ENCODE measurements at regions not wholly inside any gene's neighbourhood (a gene's known extent, or its start where the extent isn't known, plus 50 kb on each side); places are given as distances from the start of the nearest gene placed in this dataset.

- Histone ChIP-seq H3K36me3 (ENCODE audit: control insufficient read depth, insufficient read depth, low read length) (no peaks in the 10 kb centered on the region), H3K27ac (ENCODE audit: low read depth, low read length) (no peak overlapping the region), H3K9me3 (ENCODE audit: control insufficient read depth, insufficient read depth, low read length) (no peaks in the 10 kb centered on the region), H3K27me3 (ENCODE audit: control insufficient read depth, insufficient read depth, low read length) (no peaks in the 10 kb centered on the region), H3K4me3 (ENCODE audit: low read depth, low read length) (no peak overlapping the region), H3K4me1 (ENCODE audit: control insufficient read depth, insufficient read depth, low read length) (peaks cover 13% of the 10 kb centered on the region)
- 100% methylated on average over 2 of the region's 3 CpGs for WGBS (ENCODE audit: insufficient coverage)
- no peak for DNase-seq (ENCODE audit: low read depth in 4 of 6, low spot score in 6 of 6)
These were observed 261.5 kb downstream of the CYRIA start for GRCh38 chr2:16404146-16404545.

- no peaks in the 10 kb centered on the region for H3K27me3 ChIP-seq (ENCODE audit: control insufficient read depth, insufficient read depth, low read length)
- H3K36me3 ChIP-seq (ENCODE audit: control insufficient read depth, insufficient read depth, low read length): no peaks in the 10 kb centered on the region
- H3K27ac ChIP-seq (ENCODE audit: low read depth, low read length): no peak overlapping the region
- WGBS (ENCODE audit: insufficient coverage): 86% methylated on average over 1 of the region's 5 CpGs
- DNase-seq (ENCODE audit: low read depth in 4 of 6, low spot score in 6 of 6): no peak
- no peaks in the 10 kb centered on the region for H3K9me3 ChIP-seq (ENCODE audit: control insufficient read depth, insufficient read depth, low read length)
- H3K4me1 ChIP-seq (ENCODE audit: control insufficient read depth, insufficient read depth, low read length): peaks cover 13% of the 10 kb centered on the region
- no peak overlapping the region for H3K4me3 ChIP-seq (ENCODE audit: low read depth, low read length)
These were observed 262.7 kb downstream of the CYRIA start for GRCh38 chr2:16402891-16403290.

DNA sequence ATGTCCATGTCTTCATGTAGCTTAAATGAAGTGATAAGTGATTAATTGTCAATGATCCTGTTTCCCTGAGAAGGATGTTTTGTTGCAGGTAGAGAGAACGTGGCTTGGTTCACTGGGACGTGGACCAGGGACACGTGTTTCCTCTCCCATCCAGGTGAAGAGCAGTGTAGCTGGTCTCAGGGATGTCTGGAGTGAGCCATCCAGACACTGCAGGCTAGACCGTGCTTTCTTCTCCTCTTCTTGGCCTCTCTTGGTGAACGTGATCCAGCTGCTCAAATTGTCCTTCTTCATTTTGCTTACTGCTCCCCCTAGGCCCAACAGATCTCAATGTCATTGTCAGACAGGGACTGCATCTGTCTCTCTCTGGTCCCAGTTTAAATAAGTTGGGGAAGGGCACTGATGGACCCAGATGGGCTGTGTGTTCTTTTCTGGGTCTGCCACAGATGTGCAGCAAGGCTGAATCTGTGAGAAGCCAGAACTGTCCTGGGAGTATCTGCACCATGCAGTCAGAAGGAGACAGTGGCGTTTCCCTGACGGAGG is 263.8 kb downstream of the CYRIA start:
- 88% methylated on average over 7 of the region's 7 CpGs for WGBS (ENCODE audit: insufficient coverage)
- no peak overlapping the region for H3K27ac ChIP-seq (ENCODE audit: low read depth, low read length)
- H3K9me3 ChIP-seq (ENCODE audit: control insufficient read depth, insufficient read depth, low read length): no peaks in the 10 kb centered on the region
- H3K36me3 ChIP-seq (ENCODE audit: control insufficient read depth, insufficient read depth, low read length): no peaks in the 10 kb centered on the region
- peaks cover 4% of the 10 kb centered on the region for H3K4me1 ChIP-seq (ENCODE audit: control insufficient read depth, insufficient read depth, low read length)
- no peak overlapping the region for H3K4me3 ChIP-seq (ENCODE audit: low read depth, low read length)
- H3K27me3 ChIP-seq (ENCODE audit: control insufficient read depth, insufficient read depth, low read length): no peaks in the 10 kb centered on the region
- DNase-seq (ENCODE audit: low read depth in 4 of 6, low spot score in 6 of 6): no peak

GRCh38 chr2:16400127-16400623 is 265.5 kb downstream of the CYRIA start:
- no peaks in the 10 kb centered on the region for H3K9me3 ChIP-seq (ENCODE audit: control insufficient read depth, insufficient read depth, low read length)
- DNase-seq (ENCODE audit: low read depth in 4 of 6, low spot score in 6 of 6): no peak
- H3K27ac ChIP-seq (ENCODE audit: low read depth, low read length): no peak overlapping the region
- H3K4me3 ChIP-seq (ENCODE audit: low read depth, low read length): no peak overlapping the region
- H3K36me3 ChIP-seq (ENCODE audit: control insufficient read depth, insufficient read depth, low read length): no peaks in the 10 kb centered on the region
- no peaks in the 10 kb centered on the region for H3K27me3 ChIP-seq (ENCODE audit: control insufficient read depth, insufficient read depth, low read length)
- peaks cover 4% of the 10 kb centered on the region for H3K4me1 ChIP-seq (ENCODE audit: control insufficient read depth, insufficient read depth, low read length)
- WGBS (ENCODE audit: insufficient coverage): 46% methylated on average over 4 of the region's 7 CpGs

GRCh38 chr2:16398486-16399043 is 267.1 kb downstream of the CYRIA start:
- Histone ChIP-seq H3K9me3 (ENCODE audit: control insufficient read depth, insufficient read depth, low read length) (no peaks in the 10 kb centered on the region), H3K4me1 (ENCODE audit: control insufficient read depth, insufficient read depth, low read length) (peaks cover 12% of the 10 kb centered on the region), H3K27me3 (ENCODE audit: control insufficient read depth, insufficient read depth, low read length) (no peaks in the 10 kb centered on the region), H3K36me3 (ENCODE audit: control insufficient read depth, insufficient read depth, low read length) (no peaks in the 10 kb centered on the region), H3K4me3 (ENCODE audit: low read depth, low read length) (no peak overlapping the region), H3K27ac (ENCODE audit: low read depth, low read length) (no peak overlapping the region)
- no peak for DNase-seq (ENCODE audit: low read depth in 4 of 6, low spot score in 6 of 6)
- WGBS (ENCODE audit: insufficient coverage): 71% methylated on average over 1 of the region's 2 CpGs

GRCh38 chr2:16397681-16398475 is 267.8 kb downstream of the CYRIA start:
- H3K27ac ChIP-seq (ENCODE audit: low read depth, low read length): no peak overlapping the region
- no peaks in the 10 kb centered on the region for H3K27me3 ChIP-seq (ENCODE audit: control insufficient read depth, insufficient read depth, low read length)
- no peak overlapping the region for H3K4me3 ChIP-seq (ENCODE audit: low read depth, low read length)
- H3K9me3 ChIP-seq (ENCODE audit: control insufficient read depth, insufficient read depth, low read length): no peaks in the 10 kb centered on the region
- H3K36me3 ChIP-seq (ENCODE audit: control insufficient read depth, insufficient read depth, low read length): no peaks in the 10 kb centered on the region
- DNase-seq (ENCODE audit: low read depth in 4 of 6, low spot score in 6 of 6): no peak
- WGBS (ENCODE audit: insufficient coverage): 87% methylated on average over 5 of the region's 6 CpGs
- peaks cover 16% of the 10 kb centered on the region for H3K4me1 ChIP-seq (ENCODE audit: control insufficient read depth, insufficient read depth, low read length)

GRCh38 chr2:16396986-16397385 is 268.6 kb downstream of the CYRIA start:
- Histone ChIP-seq H3K9me3 (ENCODE audit: control insufficient read depth, insufficient read depth, low read length) (no peaks in the 10 kb centered on the region), H3K36me3 (ENCODE audit: control insufficient read depth, insufficient read depth, low read length) (no peaks in the 10 kb centered on the region), H3K27me3 (ENCODE audit: control insufficient read depth, insufficient read depth, low read length) (no peaks in the 10 kb centered on the region), H3K4me1 (ENCODE audit: control insufficient read depth, insufficient read depth, low read length) (peaks cover 21% of the 10 kb centered on the region), H3K27ac (ENCODE audit: low read depth, low read length) (no peak overlapping the region), H3K4me3 (ENCODE audit: low read depth, low read length) (no peak overlapping the region)
- WGBS (ENCODE audit: insufficient coverage): 100% methylated on average over 1 of the region's 3 CpGs
- DNase-seq (ENCODE audit: low read depth in 4 of 6, low spot score in 6 of 6): no peak

DNA sequence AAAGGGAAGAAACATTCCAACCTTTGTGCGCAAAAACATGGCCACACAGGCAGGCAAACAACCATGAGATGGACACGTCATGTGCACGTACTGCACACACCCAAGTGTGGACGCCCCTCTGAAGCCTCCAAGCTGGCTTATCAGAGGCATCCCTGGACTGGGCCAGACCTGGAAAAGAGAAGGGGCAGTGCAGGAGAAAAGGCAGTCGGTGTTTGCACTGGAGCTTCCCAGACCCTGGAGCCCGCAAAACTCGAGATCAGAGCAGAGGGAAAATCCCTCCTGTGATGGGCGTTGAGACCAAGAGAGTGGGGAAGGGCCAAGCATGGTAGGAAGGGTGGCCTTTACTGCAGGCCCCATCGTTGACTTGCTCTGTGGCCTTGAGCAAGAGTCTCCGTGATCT is 269.5 kb downstream of the CYRIA start:
- H3K4me1 ChIP-seq (ENCODE audit: control insufficient read depth, insufficient read depth, low read length): peaks cover 21% of the 10 kb centered on the region
- whole genome bisulfite sequencing (ENCODE audit: insufficient coverage): 89% methylated on average over 10 of the region's 10 CpGs
- no peak for DNase-seq (ENCODE audit: low read depth in 4 of 6, low spot score in 6 of 6)
- no peaks in the 10 kb centered on the region for H3K9me3 ChIP-seq (ENCODE audit: control insufficient read depth, insufficient read depth, low read length)
- H3K27me3 ChIP-seq (ENCODE audit: control insufficient read depth, insufficient read depth, low read length): no peaks in the 10 kb centered on the region
- H3K4me3 ChIP-seq (ENCODE audit: low read depth, low read length): no peak overlapping the region
- H3K27ac ChIP-seq (ENCODE audit: low read depth, low read length): no peak overlapping the region
- H3K36me3 ChIP-seq (ENCODE audit: control insufficient read depth, insufficient read depth, low read length): no peaks in the 10 kb centered on the region

DNA sequence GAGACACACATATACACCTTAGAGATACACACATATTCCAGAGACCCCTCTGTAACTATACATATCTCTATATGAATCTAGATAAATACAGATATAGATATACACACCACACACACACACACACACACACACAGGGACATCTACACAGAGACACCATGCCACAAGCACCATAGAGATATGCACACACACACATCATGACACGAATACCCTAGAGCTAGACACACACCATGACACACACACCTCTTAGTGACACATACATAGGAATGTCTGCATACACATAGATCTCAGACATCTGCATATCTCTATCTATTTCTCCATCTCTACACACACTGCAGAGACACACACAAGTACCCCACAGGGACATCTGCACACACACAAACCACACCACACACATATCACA is 270.0 kb downstream of the CYRIA start:
- Histone ChIP-seq H3K4me3 (ENCODE audit: low read depth, low read length) (no peak overlapping the region), H3K4me1 (ENCODE audit: control insufficient read depth, insufficient read depth, low read length) (peaks cover 21% of the 10 kb centered on the region), H3K27me3 (ENCODE audit: control insufficient read depth, insufficient read depth, low read length) (no peaks in the 10 kb centered on the region), H3K27ac (ENCODE audit: low read depth, low read length) (no peak overlapping the region), H3K36me3 (ENCODE audit: control insufficient read depth, insufficient read depth, low read length) (no peaks in the 10 kb centered on the region), H3K9me3 (ENCODE audit: control insufficient read depth, insufficient read depth, low read length) (no peaks in the 10 kb centered on the region)
- WGBS (ENCODE audit: insufficient coverage): 90% methylated on average over 1 of the region's 1 CpG
- DNase-seq (ENCODE audit: low read depth in 4 of 6, low spot score in 6 of 6): no peak

Data from spinal cord (tissue), 9 donors.